SK-N-SH (cell line): ENCODE measurements at regions not wholly inside any gene's neighbourhood (a gene's known extent, or its start where the extent isn't known, plus 50 kb on each side); places are given as distances from the start of the nearest gene placed in this dataset.

ENCODE experiments used
- CTCF ChIA-PET: fragments of 300-600, 350-600 bp; formaldehyde crosslinking; extraction: SDS; loops from one replicate; lab custom pipeline; 2021; lab: Yijun Ruan, JAX
- POLR2A ChIA-PET: fragments of 350-600 bp; sonication (Branson Sonifier 250); formaldehyde crosslinking; extraction: SDS; loops from one replicate; lab custom pipeline; 2020; ENCODE audit warnings: antibody characterized with exemption, inconsistent platforms; lab: Yijun Ruan, JAX
- DNase-seq: peaks from one replicate; pipeline ENCODE4 v3.0.0; 2012
- H2AFZ ChIP-seq: fragments of 200-600 bp; sonication (generic); 2 replicates; pipeline ENCODE4 v1.8.1; 2016; ENCODE audit warnings: antibody characterized with exemption, mild to moderate bottlenecking, low read depth
- H3F3A ChIP-seq: fragments of 200-600 bp; sonication (generic); replicated peaks from 2 replicates; pipeline ENCODE3; 2016; ENCODE audit warnings: antibody characterized with exemption, mild to moderate bottlenecking; ENCODE audit not compliant: insufficient read depth
- H3K27ac ChIP-seq, 2 experiments: fragments of 200-500 bp in 1 of 2; fragments of 200-600 bp in 1 of 2; sonication (Bioruptor generic) in 1 of 2; sonication (generic), shearing (Covaris generic) in 1 of 2; 2 replicates each; pipeline versions ENCODE4 v1.5.1 to v1.6.1; 2014 to 2016; ENCODE audit warnings: low read depth in 2 of 2, inconsistent platforms in 1 of 2, low read length in 1 of 2, mild to moderate bottlenecking in 1 of 2, mixed read lengths in 1 of 2
- H3K27me3 ChIP-seq: fragments of 200-600 bp; sonication (generic), shearing (Covaris generic); 2 replicates; pipeline ENCODE4 v1.6.1; 2016; ENCODE audit warnings: mixed run types; ENCODE audit not compliant: insufficient read depth
- H3K36me3 ChIP-seq, 2 experiments: fragments of 200-500 bp in 1 of 2; fragments of 200-600 bp in 1 of 2; sonication (Bioruptor generic) in 1 of 2; sonication (generic) in 1 of 2; replicated peaks in 1 of 2; 2 replicates each; pipeline versions ENCODE3 to v1.5.1; 2014 to 2016; ENCODE audit warnings: low read length in 1 of 2, mild to moderate bottlenecking in 1 of 2; ENCODE audit not compliant: insufficient read depth in 2 of 2, control insufficient read depth in 1 of 2
- H3K4me1 ChIP-seq, 2 experiments: fragments of 200-500 bp in 1 of 2; fragments of 200-600 bp in 1 of 2; sonication (Bioruptor generic) in 1 of 2; sonication (generic), shearing (Covaris generic) in 1 of 2; 2 replicates each; pipeline versions ENCODE4 v1.5.1 to v1.6.1; 2014 to 2016; ENCODE audit warnings: low read depth in 1 of 2, low read length in 1 of 2, mixed run types in 1 of 2; ENCODE audit not compliant: insufficient read depth in 2 of 2, control insufficient read depth in 1 of 2
- H3K4me2 ChIP-seq: fragments of 200-600 bp; sonication (generic), shearing (Covaris generic); 2 replicates; pipeline ENCODE4 v1.6.1; 2017; ENCODE audit warnings: mixed run types
- H3K4me3 ChIP-seq, 2 experiments: fragments of 200-500 bp in 1 of 2; fragments of 200-600 bp in 1 of 2; sonication (Bioruptor generic) in 1 of 2; sonication (generic), shearing (Covaris generic) in 1 of 2; 2 replicates each; pipeline versions ENCODE4 v1.5.1 to v1.8.1; 2014 to 2016; ENCODE audit warnings: low read depth in 2 of 2, inconsistent platforms in 1 of 2, low read length in 1 of 2, mild to moderate bottlenecking in 1 of 2, mixed read lengths in 1 of 2, moderate library complexity in 1 of 2
- H3K79me2 ChIP-seq: fragments of 200-600 bp; sonication (generic); 2 replicates; pipeline ENCODE4 v1.8.1; 2017; ENCODE audit warnings: mild to moderate bottlenecking; ENCODE audit not compliant: insufficient read depth
- H3K9ac ChIP-seq: fragments of 200-600 bp; sonication (generic); 2 replicates; pipeline ENCODE4 v1.6.1; 2017; ENCODE audit warnings: mixed run types
- H3K9me2 ChIP-seq: fragments of 200-600 bp; sonication (generic); 2 replicates; pipeline ENCODE4 v1.6.1; 2017; ENCODE audit warnings: mixed run types
- H3K9me3 ChIP-seq: fragments of 200-600 bp; sonication (generic); 2 replicates; pipeline ENCODE4 v1.6.1; 2017; ENCODE audit warnings: mixed run types, mild to moderate bottlenecking, moderate library complexity
- H4K20me1 ChIP-seq: fragments of 200-600 bp; sonication (generic); 2 replicates; pipeline ENCODE4 v1.6.1; 2017; ENCODE audit warnings: mild to moderate bottlenecking, mixed run types; ENCODE audit not compliant: insufficient read depth
- CHD2 ChIP-seq: fragments of 150-350 bp; IDR thresholded peaks from 2 replicates; pipeline ENCODE4 v1.6.1; 2018; ENCODE audit warnings: low read length; ENCODE audit not compliant: partially characterized antibody
- FOXJ3 ChIP-seq: sonication (generic); formaldehyde crosslinking; IDR thresholded peaks from 2 replicates; pipeline ENCODE4 v1.5.1; 2020; ENCODE audit warnings: mild to moderate bottlenecking, missing genetic modification reagents
- GABPA ChIP-seq: IDR thresholded peaks from 2 replicates; pipeline ENCODE4 v1.4.0; 2012; ENCODE audit warnings: low read depth, mild to moderate bottlenecking
- JUND ChIP-seq: IDR thresholded peaks from 2 replicates; pipeline ENCODE4 v1.4.0; 2012
- NFIC ChIP-seq: IDR thresholded peaks from 2 replicates; pipeline ENCODE4 v1.4.0; 2012; ENCODE audit warnings: borderline replicate concordance
- NRF1 ChIP-seq: IDR thresholded peaks from 2 replicates; pipeline ENCODE4 v1.6.1; 2012; ENCODE audit warnings: low read depth, mild to moderate bottlenecking, low read length
- SMC3 ChIP-seq: IDR thresholded peaks from 2 replicates; pipeline ENCODE4 v1.6.1; 2012; ENCODE audit warnings: low read depth, low read length, improper control_type of control experiment
- TAF1 ChIP-seq: IDR thresholded peaks from 2 replicates; pipeline ENCODE4 v1.6.1; 2012; ENCODE audit warnings: low read depth, mild to moderate bottlenecking, low read length, moderate library complexity, borderline replicate concordance
- YY1 ChIP-seq: IDR thresholded peaks from 2 replicates; pipeline ENCODE4 v1.4.0; 2012; ENCODE audit warnings: low read depth, mild to moderate bottlenecking
- WGBS: methylation state at CpG from one replicate; pipeline ENCODE4 v1.1.6; 2017; ENCODE audit warnings: low lambda C conversion rate; 5-methylcytosine and 5-hydroxymethylcytosine counted together
- TF ChIP-seq, protein P1 (sequence below): fragments of 150-350 bp; IDR thresholded peaks from 2 replicates; pipeline ENCODE4 v1.6.1; 2017; ENCODE audit warnings: antibody characterized with exemption, low read length, low read depth, borderline replicate concordance
- TF ChIP-seq, protein P2 (sequence below): IDR thresholded peaks from 2 replicates; pipeline ENCODE4 v1.4.0; 2012; ENCODE audit warnings: low read depth, borderline replicate concordance

GRCh38 chr20:24060851-24061590, 72.4 kb upstream of the GGTLC1 start:
- Histone ChIP-seq H3K27ac (no peak overlapping the region), H3F3A (no peaks in the 10 kb centered on the region), H3K9me3 (no peaks in the 10 kb centered on the region), H3K4me3 (no peak overlapping the region), H3K36me3 (no peaks in the 10 kb centered on the region), H3K79me2 (no peaks in the 10 kb centered on the region), H2AFZ (no peak overlapping the region), H4K20me1 (no peaks in the 10 kb centered on the region), H3K4me2 (no peak overlapping the region), H3K9me2 (no peaks in the 10 kb centered on the region), H3K4me1 (no peaks in the 10 kb centered on the region), H3K27me3 (no peaks in the 10 kb centered on the region; the same call in 1 of the 2 replicates), H3K9ac (no peak overlapping the region)
- TF ChIP-seq FOXJ3 (CRISPR knock-in tag) (no peak), JUND (no peak), NRF1 (no peak), NFIC (no peak), TAF1 (no peak), SMC3 (no peak), GABPA (no peak), CHD2 (no peak)
- TF ChIP-seq, protein P1, sequence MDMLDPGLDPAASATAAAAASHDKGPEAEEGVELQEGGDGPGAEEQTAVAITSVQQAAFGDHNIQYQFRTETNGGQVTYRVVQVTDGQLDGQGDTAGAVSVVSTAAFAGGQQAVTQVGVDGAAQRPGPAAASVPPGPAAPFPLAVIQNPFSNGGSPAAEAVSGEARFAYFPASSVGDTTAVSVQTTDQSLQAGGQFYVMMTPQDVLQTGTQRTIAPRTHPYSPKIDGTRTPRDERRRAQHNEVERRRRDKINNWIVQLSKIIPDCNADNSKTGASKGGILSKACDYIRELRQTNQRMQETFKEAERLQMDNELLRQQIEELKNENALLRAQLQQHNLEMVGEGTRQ = no peak
- TF ChIP-seq, protein P2, sequence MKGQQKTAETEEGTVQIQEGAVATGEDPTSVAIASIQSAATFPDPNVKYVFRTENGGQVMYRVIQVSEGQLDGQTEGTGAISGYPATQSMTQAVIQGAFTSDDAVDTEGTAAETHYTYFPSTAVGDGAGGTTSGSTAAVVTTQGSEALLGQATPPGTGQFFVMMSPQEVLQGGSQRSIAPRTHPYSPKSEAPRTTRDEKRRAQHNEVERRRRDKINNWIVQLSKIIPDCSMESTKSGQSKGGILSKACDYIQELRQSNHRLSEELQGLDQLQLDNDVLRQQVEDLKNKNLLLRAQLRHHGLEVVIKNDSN = no peak
- ChIA-PET CTCF (interaction anchor here (1.4 kb wide), 1 partner anchor 41 kb away, joined by 3 read pairs; no protein-coding TSS in a partner anchor), POLR2A (no interaction called here)
- DNase-seq = no peak
- 41% methylated on average over 9 of the region's 13 CpGs for WGBS

GRCh38 chr20:24059174-24059573, 70.6 kb upstream of the GGTLC1 start:
- CTCF ChIA-PET = no interaction called here
- Histone ChIP-seq H3K4me2 (no peak overlapping the region), H3K9me2 (no peaks in the 10 kb centered on the region), H3K4me1 (no peaks in the 10 kb centered on the region), H3F3A (no peaks in the 10 kb centered on the region), H3K9ac (no peak overlapping the region), H3K36me3 (no peaks in the 10 kb centered on the region), H3K4me3 (no peak overlapping the region), H4K20me1 (no peaks in the 10 kb centered on the region), H3K27ac (no peak overlapping the region), H3K79me2 (no peaks in the 10 kb centered on the region), H2AFZ (no peak overlapping the region), H3K27me3 (no peaks in the 10 kb centered on the region; the same call in 1 of the 2 replicates), H3K9me3 (no peaks in the 10 kb centered on the region)
- POLR2A ChIA-PET = no interaction called here
- no peak for DNase-seq
- WGBS = 64% methylated on average over 4 of the region's 5 CpGs
- no peak for TF ChIP-seq SMC3
- no peak for TF ChIP-seq FOXJ3 (CRISPR knock-in tag)
- TF ChIP-seq YY1 = no peak
- TF ChIP-seq JUND = no peak
